ENCODE measurements at regions not wholly inside any gene's neighbourhood (a gene's known extent, or its start where the extent isn't known, plus 50 kb on each side); places are given as distances from the start of the nearest gene placed in this dataset.
"Not testable (repeated sequence)": the region's sequence is repeated elsewhere in the genome, so short reads cannot be mapped to it uniquely, and the experiment has no call there.

GRCh38 chr14:65975865-65976264, 510.3 kb upstream of the CCDC196 start:
- TF ChIP-seq ZFX (IDR thresholded peaks at IDR 0.05) = no peak
- TF ChIP-seq CTCF (conservative IDR thresholded peaks at IDR 0.05) = no peak
- no peak overlapping the region for H3K27ac ChIP-seq

GRCh38 chr14:65976761-65977404, 509.3 kb upstream of the CCDC196 start:
- H3K27ac ChIP-seq = no peak overlapping the region
- TF ChIP-seq ZFX (IDR thresholded peaks at IDR 0.05) (no peak), CTCF (conservative IDR thresholded peaks at IDR 0.05) (no peak)

GRCh38 chr14:65981192-65981843, 504.9 kb upstream of the CCDC196 start:
- TF ChIP-seq CTCF (conservative IDR thresholded peaks at IDR 0.05) = no peak
- TF ChIP-seq ZFX (IDR thresholded peaks at IDR 0.05) = no peak
- H3K27ac ChIP-seq = no peak overlapping the region

- H3K27ac ChIP-seq = no peak overlapping the region
- TF ChIP-seq CTCF (conservative IDR thresholded peaks at IDR 0.05) = no peak
- TF ChIP-seq ZFX (IDR thresholded peaks at IDR 0.05) = no peak
Measured at GRCh38 chr14:65986041-65986440, 500.1 kb upstream of the CCDC196 start.

- TF ChIP-seq ZFX (IDR thresholded peaks at IDR 0.05) (no peak), CTCF (conservative IDR thresholded peaks at IDR 0.05) (no peak)
- no peak overlapping the region for H3K27ac ChIP-seq
Measured at GRCh38 chr14:65989981-65990380, 496.2 kb upstream of the CCDC196 start.

- no peak for TF ChIP-seq CTCF (conservative IDR thresholded peaks at IDR 0.05)
- no peak for TF ChIP-seq ZFX (IDR thresholded peaks at IDR 0.05)
- no peak overlapping the region for H3K27ac ChIP-seq
Measured at GRCh38 chr14:65991104-65991503, 495.1 kb upstream of the CCDC196 start.

- H3K27ac ChIP-seq = not testable (repeated sequence)
Measured at GRCh38 chr14:65991935-65992334, 494.2 kb upstream of the CCDC196 start.

- no peak overlapping the region for H3K27ac ChIP-seq
- TF ChIP-seq CTCF (conservative IDR thresholded peaks at IDR 0.05) = no peak
- no peak for TF ChIP-seq ZFX (IDR thresholded peaks at IDR 0.05)
Measured at GRCh38 chr14:65993103-65993502, 493.1 kb upstream of the CCDC196 start.
